ENCODE measurements at regions not wholly inside any gene's neighbourhood (a gene's known extent, or its start where the extent isn't known, plus 50 kb on each side); places are given as distances from the start of the nearest gene placed in this dataset.

GRCh38 chr12:98423963-98424362, 91.4 kb upstream of the TMPO start:
- Histone ChIP-seq H3K27ac (ENCODE audit: low read depth in 1 of 2, low read length in 1 of 2) (no peak overlapping the region), H3K36me3 (ENCODE audit: control insufficient read depth in 4 of 4, insufficient read depth in 4 of 4, low read length in 4 of 4) (no peaks in the 10 kb centered on the region), H3K27me3 (ENCODE audit: control insufficient read depth in 3 of 3, insufficient read depth in 3 of 3, low read length in 2 of 3) (no peaks in the 10 kb centered on the region), H3K4me3 (no peak overlapping the region), H3K4me1 (ENCODE audit: control insufficient read depth in 5 of 5, insufficient read depth in 5 of 5, low read length in 5 of 5) (peaks cover 0 to 23% (median 4%) of the 10 kb centered on the region in 5 donors), H3K9ac (ENCODE audit: insufficient read depth in 1 of 2, low read length in 2 of 2) (no peak overlapping the region), H3K9me3 (ENCODE audit: control insufficient read depth in 4 of 4, insufficient read depth in 3 of 4, low read length in 3 of 4) (no peaks in the 10 kb centered on the region)
- ATAC-seq (ENCODE audit: insufficient read depth, low FRiP score) (no peak), DNase-seq (no peak)
- TF ChIP-seq, protein P1, sequence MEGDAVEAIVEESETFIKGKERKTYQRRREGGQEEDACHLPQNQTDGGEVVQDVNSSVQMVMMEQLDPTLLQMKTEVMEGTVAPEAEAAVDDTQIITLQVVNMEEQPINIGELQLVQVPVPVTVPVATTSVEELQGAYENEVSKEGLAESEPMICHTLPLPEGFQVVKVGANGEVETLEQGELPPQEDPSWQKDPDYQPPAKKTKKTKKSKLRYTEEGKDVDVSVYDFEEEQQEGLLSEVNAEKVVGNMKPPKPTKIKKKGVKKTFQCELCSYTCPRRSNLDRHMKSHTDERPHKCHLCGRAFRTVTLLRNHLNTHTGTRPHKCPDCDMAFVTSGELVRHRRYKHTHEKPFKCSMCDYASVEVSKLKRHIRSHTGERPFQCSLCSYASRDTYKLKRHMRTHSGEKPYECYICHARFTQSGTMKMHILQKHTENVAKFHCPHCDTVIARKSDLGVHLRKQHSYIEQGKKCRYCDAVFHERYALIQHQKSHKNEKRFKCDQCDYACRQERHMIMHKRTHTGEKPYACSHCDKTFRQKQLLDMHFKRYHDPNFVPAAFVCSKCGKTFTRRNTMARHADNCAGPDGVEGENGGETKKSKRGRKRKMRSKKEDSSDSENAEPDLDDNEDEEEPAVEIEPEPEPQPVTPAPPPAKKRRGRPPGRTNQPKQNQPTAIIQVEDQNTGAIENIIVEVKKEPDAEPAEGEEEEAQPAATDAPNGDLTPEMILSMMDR (IDR thresholded peaks at IDR 0.05; ENCODE audit: control extremely low read depth, extremely low read depth), result no peak
- WGBS, 2 donors, result 68 to 72% methylated on average over 2 of the region's 2 CpGs

DNA sequence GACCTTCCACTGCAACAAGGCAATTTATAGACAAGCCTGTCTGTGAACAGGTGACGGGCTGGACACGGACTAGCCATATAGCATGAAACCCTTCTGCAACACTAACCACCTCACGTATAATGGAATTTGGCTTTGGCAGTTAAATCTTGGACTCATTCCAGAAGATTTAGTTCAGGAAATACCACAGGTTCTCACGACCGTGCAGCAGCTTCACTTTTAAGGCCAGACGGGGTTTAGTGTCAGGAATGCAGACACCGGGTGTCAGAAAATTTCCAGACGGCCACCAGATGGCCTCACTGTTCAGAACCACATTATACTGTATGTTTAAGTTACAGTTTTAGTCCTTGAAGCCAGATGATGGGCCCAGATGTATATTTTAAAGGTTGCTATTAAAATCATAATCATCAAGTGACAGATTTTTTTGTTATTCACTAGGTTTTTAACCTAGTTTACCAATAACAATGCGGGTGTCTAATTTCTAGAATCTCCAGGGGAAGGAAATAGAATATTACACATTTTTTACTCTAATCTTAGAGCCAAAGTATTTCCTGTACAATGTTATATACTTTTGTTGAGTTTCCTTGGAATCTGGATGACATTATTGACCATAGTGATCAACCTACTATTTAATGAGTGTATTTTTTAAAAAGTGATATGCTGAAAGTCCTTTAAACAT, 90.5 kb upstream of the TMPO start:
- Histone ChIP-seq H3K9me3 (ENCODE audit: control insufficient read depth in 4 of 4, insufficient read depth in 3 of 4, low read length in 3 of 4) (no peaks in the 10 kb centered on the region), H3K9ac (ENCODE audit: insufficient read depth in 1 of 2, low read length in 2 of 2) (no peak overlapping the region), H3K27ac (ENCODE audit: low read depth in 1 of 2, low read length in 1 of 2) (no peak overlapping the region), H3K4me3 (no peak overlapping the region), H3K4me1 (ENCODE audit: control insufficient read depth in 5 of 5, insufficient read depth in 5 of 5, low read length in 5 of 5) (peaks cover 0 to 14% (median 2%) of the 10 kb centered on the region in 5 donors), H3K27me3 (ENCODE audit: control insufficient read depth in 3 of 3, insufficient read depth in 3 of 3, low read length in 2 of 3) (no peaks in the 10 kb centered on the region), H3K36me3 (ENCODE audit: control insufficient read depth in 4 of 4, insufficient read depth in 4 of 4, low read length in 4 of 4) (no peaks in the 10 kb centered on the region)
- peak; percentile 81 to 86 (median 82) for DNase-seq
- peak; percentile 60 for ATAC-seq (ENCODE audit: insufficient read depth, low FRiP score)
- 16 to 19% methylated on average over 9 of the region's 9 CpGs for WGBS, 2 donors
- TF ChIP-seq, protein P1 (IDR thresholded peaks at IDR 0.05; ENCODE audit: control extremely low read depth, extremely low read depth), result peak; percentile 40

DNA sequence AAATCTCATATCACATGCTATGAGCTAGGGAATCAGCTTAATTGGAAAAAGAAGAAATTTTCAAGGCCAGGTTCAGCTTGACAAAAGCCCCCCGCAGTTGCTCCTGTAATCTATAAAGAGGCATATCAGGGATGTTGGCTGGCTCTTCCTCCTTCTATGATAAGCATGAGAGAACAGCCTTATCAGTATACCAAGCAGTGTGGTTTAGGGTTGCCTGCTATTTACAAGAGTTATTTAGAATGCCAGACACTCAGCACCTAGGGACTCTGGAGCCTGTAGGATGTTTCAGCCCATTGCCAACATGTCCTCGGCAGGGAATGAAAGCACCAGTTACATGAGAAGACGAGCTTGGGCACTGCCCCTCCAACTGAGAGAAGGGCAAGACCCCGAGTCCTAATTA, 89.5 kb upstream of the TMPO start:
- no peak for ATAC-seq (ENCODE audit: insufficient read depth, low FRiP score)
- no peak overlapping the region for H3K27ac ChIP-seq (ENCODE audit: low read depth in 1 of 2, low read length in 1 of 2)
- H3K9ac ChIP-seq (ENCODE audit: insufficient read depth in 1 of 2, low read length in 2 of 2), result no peak overlapping the region
- TF ChIP-seq, protein P1 (IDR thresholded peaks at IDR 0.05; ENCODE audit: control extremely low read depth, extremely low read depth), result no peak
- no peaks in the 10 kb centered on the region for H3K27me3 ChIP-seq (ENCODE audit: control insufficient read depth in 3 of 3, insufficient read depth in 3 of 3, low read length in 2 of 3)
- H3K4me3 ChIP-seq, result no peak overlapping the region
- no peaks in the 10 kb centered on the region for H3K9me3 ChIP-seq (ENCODE audit: control insufficient read depth in 4 of 4, insufficient read depth in 3 of 4, low read length in 3 of 4)
- 81 to 92% methylated on average over 4 of the region's 4 CpGs for WGBS, 2 donors
- DNase-seq, result no peak
- H3K36me3 ChIP-seq (ENCODE audit: control insufficient read depth in 4 of 4, insufficient read depth in 4 of 4, low read length in 4 of 4), result no peaks in the 10 kb centered on the region
- H3K4me1 ChIP-seq (ENCODE audit: control insufficient read depth in 5 of 5, insufficient read depth in 5 of 5, low read length in 5 of 5), result peaks cover 0 to 4% (median 0%) of the 10 kb centered on the region in 5 donors

DNA sequence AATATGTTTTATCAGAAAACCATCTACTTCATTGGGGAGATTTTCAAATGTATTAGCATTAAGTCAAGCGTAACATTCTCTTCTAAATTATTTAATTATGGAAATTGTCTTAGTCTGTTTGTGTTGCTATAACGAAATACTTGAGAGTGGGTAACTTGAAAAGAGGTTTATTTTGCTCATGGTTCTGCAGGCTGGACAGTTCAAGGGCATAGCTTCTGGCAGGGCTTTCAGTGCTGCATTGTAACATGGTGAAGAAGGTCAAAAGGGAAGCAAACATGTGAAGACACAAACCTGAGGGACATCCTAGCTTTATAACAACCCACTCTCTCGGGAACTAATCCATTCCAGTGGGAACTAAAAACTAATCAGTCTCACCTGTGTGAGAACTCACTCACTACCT, 84.3 kb upstream of the TMPO start:
- H3K9me3 ChIP-seq (ENCODE audit: control insufficient read depth in 4 of 4, insufficient read depth in 3 of 4, low read length in 3 of 4), result peaks cover 0 to 5% (median 0%) of the 10 kb centered on the region in 4 donors
- no peaks in the 10 kb centered on the region for H3K27me3 ChIP-seq (ENCODE audit: control insufficient read depth in 3 of 3, insufficient read depth in 3 of 3, low read length in 2 of 3)
- no peak overlapping the region for H3K27ac ChIP-seq (ENCODE audit: low read depth in 1 of 2, low read length in 1 of 2)
- 95 to 99% methylated on average over 3 of the region's 3 CpGs for WGBS, 2 donors
- H3K36me3 ChIP-seq (ENCODE audit: control insufficient read depth in 4 of 4, insufficient read depth in 4 of 4, low read length in 4 of 4), result no peaks in the 10 kb centered on the region
- no peaks in the 10 kb centered on the region for H3K4me1 ChIP-seq (ENCODE audit: control insufficient read depth in 5 of 5, insufficient read depth in 5 of 5, low read length in 5 of 5)
- TF ChIP-seq, protein P1 (IDR thresholded peaks at IDR 0.05; ENCODE audit: control extremely low read depth, extremely low read depth), result no peak
- H3K4me3 ChIP-seq, result no peak overlapping the region
- ATAC-seq (ENCODE audit: insufficient read depth, low FRiP score), result no peak
- H3K9ac ChIP-seq (ENCODE audit: insufficient read depth in 1 of 2, low read length in 2 of 2), result no peak overlapping the region
- no peak for DNase-seq
